PC-9 (cell line): ENCODE measurements at regions not wholly inside any gene's neighbourhood (a gene's known extent, or its start where the extent isn't known, plus 50 kb on each side); places are given as distances from the start of the nearest gene placed in this dataset.

ENCODE experiments used
- CTCF ChIP-seq: fragments of 200-600 bp; sonication (generic); conservative IDR thresholded peaks from 2 replicates; pipeline ENCODE4 v1.6.1; 2017; ENCODE audit warnings: mixed run types, antibody characterized with exemption, mild to moderate bottlenecking, moderate library complexity
- EZH2 ChIP-seq: fragments of 200-600 bp; sonication (generic); IDR thresholded peaks from 2 replicates; pipeline ENCODE4 v1.8.0; 2017; ENCODE audit warnings: antibody characterized with exemption, low read depth

GRCh38 chr2:163213661-163214081 is 375.1 kb upstream of the KCNH7 start:
- no peak for TF ChIP-seq CTCF
- TF ChIP-seq EZH2 = no peak
